ENCODE measurements at regions not wholly inside any gene's neighbourhood (a gene's known extent, or its start where the extent isn't known, plus 50 kb on each side); places are given as distances from the start of the nearest gene placed in this dataset.

GRCh38 chr6:113394216-113394615 is 462.9 kb upstream of the MARCKS start:
- TF ChIP-seq CTCF (IDR thresholded peaks at IDR 0.05; ENCODE audit: low read length) = no peak
- TF ChIP-seq EZH2phosphoT487 (IDR thresholded peaks at IDR 0.05; ENCODE audit: low read length) = no peak

Data from MM.1S (cell line).